Nephron (organoid): ENCODE measurements at regions not wholly inside any gene's neighbourhood (a gene's known extent, or its start where the extent isn't known, plus 50 kb on each side); places are given as distances from the start of the nearest gene placed in this dataset.

Experiments
- H3K27ac Mint-ChIP-seq, 3 experiments: 2 replicates each; pipeline ENCODE4 v1.8.0; 2020; ENCODE audit warnings: mixed read lengths in 3 of 3, mild to moderate bottlenecking in 2 of 3, moderate library complexity in 1 of 3
- H3K27me3 Mint-ChIP-seq: 2 replicates; pipeline ENCODE4 v1.8.0; 2021; ENCODE audit warnings: low read depth, mild to moderate bottlenecking, moderate library complexity, mixed read lengths
- H3K36me3 Mint-ChIP-seq: 2 replicates; pipeline ENCODE4 v1.8.0; 2020; ENCODE audit warnings: low read depth, mixed read lengths
- H3K4me1 Mint-ChIP-seq: 2 replicates; pipeline ENCODE4 v1.8.0; 2020; ENCODE audit warnings: mixed read lengths
- H3K4me3 Mint-ChIP-seq, 3 experiments: 2 replicates each; pipeline ENCODE4 v1.8.0; 2020; ENCODE audit warnings: mild to moderate bottlenecking in 3 of 3, mixed read lengths in 3 of 3, moderate library complexity in 2 of 3
- H3K9me3 Mint-ChIP-seq: 2 replicates; pipeline ENCODE4 v1.8.0; 2020; ENCODE audit warnings: mixed read lengths
- TF ChIP-seq, protein P1 (sequence below), 3 experiments: fragments of 200-600 bp; sonication (generic); IDR thresholded peaks; one replicate each; pipeline ENCODE4 v1.5.0; 2021; ENCODE audit warnings: antibody characterized with exemption in 3 of 3; ENCODE audit not compliant: unreplicated experiment in 3 of 3

DNA sequence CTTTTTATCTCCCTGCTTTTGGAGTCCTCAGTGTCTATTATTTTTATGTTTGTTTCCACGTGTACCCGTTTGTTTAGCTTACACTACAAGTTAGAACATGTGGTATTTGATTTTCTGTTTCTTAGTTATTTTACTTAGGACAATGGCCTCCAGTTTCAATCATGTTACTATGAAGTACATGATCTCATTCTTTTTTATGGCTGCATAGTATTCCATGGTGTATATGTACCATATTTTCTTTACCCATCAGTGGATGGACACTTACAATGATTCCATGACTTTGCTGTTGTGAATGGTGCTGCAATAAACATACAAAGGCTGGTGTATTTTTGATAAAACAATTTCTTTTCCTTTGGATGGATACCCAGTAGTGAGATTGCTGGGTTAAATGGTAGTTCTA lies 269.5 kb downstream of the HS3ST3A1 start:
- Mint-ChIP-seq H3K9me3 (no peaks in the 10 kb centered on the region), H3K36me3 (no peaks in the 10 kb centered on the region), H3K27ac (no peak overlapping the region), H3K27me3 (peaks cover 35% of the 10 kb centered on the region), H3K4me3 (no peak overlapping the region), H3K4me1 (no peaks in the 10 kb centered on the region)
- TF ChIP-seq, protein P1, sequence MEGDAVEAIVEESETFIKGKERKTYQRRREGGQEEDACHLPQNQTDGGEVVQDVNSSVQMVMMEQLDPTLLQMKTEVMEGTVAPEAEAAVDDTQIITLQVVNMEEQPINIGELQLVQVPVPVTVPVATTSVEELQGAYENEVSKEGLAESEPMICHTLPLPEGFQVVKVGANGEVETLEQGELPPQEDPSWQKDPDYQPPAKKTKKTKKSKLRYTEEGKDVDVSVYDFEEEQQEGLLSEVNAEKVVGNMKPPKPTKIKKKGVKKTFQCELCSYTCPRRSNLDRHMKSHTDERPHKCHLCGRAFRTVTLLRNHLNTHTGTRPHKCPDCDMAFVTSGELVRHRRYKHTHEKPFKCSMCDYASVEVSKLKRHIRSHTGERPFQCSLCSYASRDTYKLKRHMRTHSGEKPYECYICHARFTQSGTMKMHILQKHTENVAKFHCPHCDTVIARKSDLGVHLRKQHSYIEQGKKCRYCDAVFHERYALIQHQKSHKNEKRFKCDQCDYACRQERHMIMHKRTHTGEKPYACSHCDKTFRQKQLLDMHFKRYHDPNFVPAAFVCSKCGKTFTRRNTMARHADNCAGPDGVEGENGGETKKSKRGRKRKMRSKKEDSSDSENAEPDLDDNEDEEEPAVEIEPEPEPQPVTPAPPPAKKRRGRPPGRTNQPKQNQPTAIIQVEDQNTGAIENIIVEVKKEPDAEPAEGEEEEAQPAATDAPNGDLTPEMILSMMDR (IDR thresholded peaks at IDR 0.05; ENCODE audit: unreplicated experiment in 3 of 3), result no peak

DNA sequence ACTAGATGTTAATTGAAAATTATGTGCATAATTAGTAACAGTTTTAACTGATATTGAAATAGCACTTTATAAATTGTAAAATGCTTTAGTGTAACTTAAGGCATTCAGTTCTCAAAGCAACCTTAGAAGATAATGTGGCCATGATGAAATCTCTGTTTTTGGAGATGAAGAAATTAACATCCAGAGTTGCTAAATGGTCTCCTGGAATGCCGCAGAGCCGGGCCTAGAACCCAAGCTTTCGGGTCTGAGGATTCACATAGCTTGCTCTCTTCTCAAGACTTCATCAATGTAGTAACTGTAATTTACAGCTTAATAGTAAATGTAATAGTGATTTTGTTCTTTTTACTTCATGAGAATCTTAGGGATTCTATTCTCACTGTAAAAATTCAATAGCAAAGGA lies 272.3 kb downstream of the HS3ST3A1 start:
- peaks cover 16% of the 10 kb centered on the region for H3K27me3 Mint-ChIP-seq
- TF ChIP-seq, protein P1 (IDR thresholded peaks at IDR 0.05; ENCODE audit: unreplicated experiment in 3 of 3), result no peak
- no peak overlapping the region for H3K4me3 Mint-ChIP-seq
- no peaks in the 10 kb centered on the region for H3K9me3 Mint-ChIP-seq
- H3K4me1 Mint-ChIP-seq, result no peaks in the 10 kb centered on the region
- H3K27ac Mint-ChIP-seq, result no peak overlapping the region
- H3K36me3 Mint-ChIP-seq, result no peaks in the 10 kb centered on the region

GRCh38 chr17:13323990-13324389 lies 277.7 kb downstream of the HS3ST3A1 start:
- no peaks in the 10 kb centered on the region for H3K36me3 Mint-ChIP-seq
- no peaks in the 10 kb centered on the region for H3K4me1 Mint-ChIP-seq
- peaks cover 8% of the 10 kb centered on the region for H3K27me3 Mint-ChIP-seq
- H3K4me3 Mint-ChIP-seq, result no peak overlapping the region
- H3K27ac Mint-ChIP-seq, result no peak overlapping the region
- peaks cover 2% of the 10 kb centered on the region for H3K9me3 Mint-ChIP-seq
- TF ChIP-seq, protein P1 (IDR thresholded peaks at IDR 0.05; ENCODE audit: unreplicated experiment in 3 of 3), result no peak

DNA sequence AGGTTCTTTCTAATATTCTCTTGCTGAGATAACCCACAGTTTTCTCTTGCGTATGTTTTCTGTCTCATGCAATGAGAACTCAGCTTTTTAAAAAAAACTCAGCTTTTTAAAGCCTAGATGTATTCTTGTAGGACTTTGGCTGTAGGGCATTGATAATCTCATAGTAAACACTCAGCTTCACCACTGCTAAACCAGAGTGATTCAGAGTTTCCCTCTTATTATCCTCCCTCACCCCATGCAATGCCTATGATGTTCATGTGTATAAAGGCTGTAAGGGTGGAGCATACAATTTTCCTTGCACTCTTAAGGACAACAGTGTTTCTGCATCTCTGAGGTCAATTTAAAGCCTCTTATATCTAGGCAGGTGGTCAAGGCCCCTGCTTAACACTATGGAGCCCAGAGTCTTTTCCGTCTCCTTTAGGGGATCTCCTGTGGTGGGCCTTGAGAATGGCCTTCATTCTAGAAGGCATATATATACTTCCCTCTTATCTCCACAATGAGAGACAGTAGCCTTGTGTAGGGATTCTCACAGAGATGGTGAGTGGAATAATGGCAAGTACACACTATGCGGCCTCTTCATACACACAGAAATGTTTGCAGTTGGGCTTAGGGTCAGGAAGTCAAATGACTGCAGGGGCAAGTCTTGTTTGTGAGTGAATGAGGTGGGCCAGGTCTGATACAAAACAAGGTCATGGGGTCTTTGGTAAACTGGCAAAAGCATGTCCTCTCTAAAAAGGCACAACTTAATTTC lies 279.6 kb downstream of the HS3ST3A1 start:
- Mint-ChIP-seq H3K9me3 (peaks cover 2% of the 10 kb centered on the region), H3K27me3 (peaks cover 8% of the 10 kb centered on the region), H3K4me1 (no peaks in the 10 kb centered on the region), H3K4me3 (no peak overlapping the region), H3K27ac (no peak overlapping the region), H3K36me3 (no peaks in the 10 kb centered on the region)
- TF ChIP-seq, protein P1 (IDR thresholded peaks at IDR 0.05; ENCODE audit: unreplicated experiment in 3 of 3), result no peak

DNA sequence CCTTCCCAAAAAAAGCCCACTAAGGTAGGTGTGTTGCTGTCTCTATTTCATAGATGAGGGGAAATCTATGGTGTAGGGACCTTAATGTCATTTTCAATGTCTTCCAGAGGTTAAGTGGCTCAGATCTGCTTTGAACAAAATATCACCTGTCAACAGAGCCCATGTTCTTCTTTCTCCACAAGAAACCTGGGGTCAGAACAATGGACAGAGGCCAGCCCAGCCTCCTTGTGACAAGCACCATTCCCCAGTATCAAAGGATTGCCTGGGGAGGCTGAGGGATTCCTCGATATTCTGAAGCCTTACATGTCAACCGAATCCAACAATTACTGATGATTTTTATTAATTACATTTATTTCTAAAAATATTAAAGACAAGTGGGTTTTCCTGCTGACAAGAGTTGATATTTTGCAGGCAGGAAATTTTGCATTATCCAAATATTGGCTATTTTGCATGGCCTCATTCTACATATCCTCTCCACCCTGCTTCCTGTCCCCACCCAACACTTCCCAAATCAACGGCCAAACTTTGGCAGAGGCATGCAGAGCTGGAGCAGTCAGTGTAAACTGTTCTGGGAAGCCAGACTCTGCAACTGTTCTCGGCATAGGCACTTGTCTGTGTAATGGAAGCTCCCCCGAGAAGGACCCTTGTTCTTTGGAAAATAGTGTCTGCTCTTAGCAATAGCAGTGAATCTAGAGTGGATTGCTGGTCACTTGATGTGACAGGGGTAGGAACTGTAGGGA lies 281.5 kb downstream of the HS3ST3A1 start:
- Mint-ChIP-seq H3K36me3 (no peaks in the 10 kb centered on the region), H3K27me3 (peaks cover 8% of the 10 kb centered on the region), H3K27ac (no peak overlapping the region), H3K4me3 (no peak overlapping the region), H3K9me3 (peaks cover 2% of the 10 kb centered on the region), H3K4me1 (no peaks in the 10 kb centered on the region)
- TF ChIP-seq, protein P1 (IDR thresholded peaks at IDR 0.05; ENCODE audit: unreplicated experiment in 3 of 3), result no peak
